Ishikawa (cell line): ENCODE measurements at regions not wholly inside any gene's neighbourhood (a gene's known extent, or its start where the extent isn't known, plus 50 kb on each side); places are given as distances from the start of the nearest gene placed in this dataset.

ENCODE experiments used
- CEBPB ChIP-seq: IDR thresholded peaks from 2 replicates; pipeline ENCODE4 v1.6.1; 2012
- CREB1 ChIP-seq: IDR thresholded peaks from 2 replicates; pipeline ENCODE4 v1.6.1; 2012; ENCODE audit warnings: low read depth
- EGR1 ChIP-seq: IDR thresholded peaks from 2 replicates; pipeline ENCODE4 v1.6.1; 2012
- EP300 ChIP-seq: IDR thresholded peaks from 2 replicates; pipeline ENCODE4 v1.6.1; 2012; ENCODE audit warnings: borderline replicate concordance
- FOXM1 ChIP-seq: IDR thresholded peaks from 2 replicates; pipeline ENCODE4 v1.6.1; 2012; ENCODE audit warnings: low read depth, borderline replicate concordance
- NFIC ChIP-seq: IDR thresholded peaks from 2 replicates; pipeline ENCODE4 v1.6.1; 2012
- RAD21 ChIP-seq: IDR thresholded peaks from 2 replicates; pipeline ENCODE4 v1.6.1; 2012; ENCODE audit warnings: low read depth
- REST ChIP-seq: IDR thresholded peaks from 2 replicates; pipeline ENCODE4 v1.6.1; 2012; ENCODE audit warnings: low read depth, mild to moderate bottlenecking
- TAF1 ChIP-seq: IDR thresholded peaks from 2 replicates; pipeline ENCODE4 v1.6.1; 2012; ENCODE audit warnings: low read depth, mild to moderate bottlenecking
- TCF12 ChIP-seq: IDR thresholded peaks from 2 replicates; pipeline ENCODE4 v1.6.1; 2012; ENCODE audit warnings: low read depth
- TEAD4 ChIP-seq: IDR thresholded peaks from 2 replicates; pipeline ENCODE4 v1.6.1; 2012
- YY1 ChIP-seq: IDR thresholded peaks from 2 replicates; pipeline ENCODE4 v1.6.1; 2012; ENCODE audit warnings: low read depth
- ZBTB7A ChIP-seq: IDR thresholded peaks from 2 replicates; pipeline ENCODE4 v1.6.1; 2012; ENCODE audit warnings: low read depth
- TF ChIP-seq, protein P1 (sequence below): IDR thresholded peaks from 2 replicates; pipeline ENCODE4 v1.6.1; 2012
- TF ChIP-seq, protein P2 (sequence below): IDR thresholded peaks from 2 replicates; pipeline ENCODE4 v1.6.1; 2012

- TF ChIP-seq ZBTB7A (no peak), TAF1 (no peak)
These were observed 56.7 kb upstream of the NKD1 start for GRCh38 chr16:50491516-50491915.

GRCh38 chr16:50490828-50491227, 57.4 kb upstream of the NKD1 start:
- TF ChIP-seq FOXM1 (no peak), REST (no peak), TEAD4 (no peak), CREB1 (no peak), CEBPB (no peak), ZBTB7A (no peak), YY1 (no peak), TCF12 (no peak), EGR1 (no peak), NFIC (no peak), RAD21 (no peak), TAF1 (no peak), EP300 (no peak)
- TF ChIP-seq, protein P1, sequence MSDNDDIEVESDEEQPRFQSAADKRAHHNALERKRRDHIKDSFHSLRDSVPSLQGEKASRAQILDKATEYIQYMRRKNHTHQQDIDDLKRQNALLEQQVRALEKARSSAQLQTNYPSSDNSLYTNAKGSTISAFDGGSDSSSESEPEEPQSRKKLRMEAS: no peak
- TF ChIP-seq, protein P2, sequence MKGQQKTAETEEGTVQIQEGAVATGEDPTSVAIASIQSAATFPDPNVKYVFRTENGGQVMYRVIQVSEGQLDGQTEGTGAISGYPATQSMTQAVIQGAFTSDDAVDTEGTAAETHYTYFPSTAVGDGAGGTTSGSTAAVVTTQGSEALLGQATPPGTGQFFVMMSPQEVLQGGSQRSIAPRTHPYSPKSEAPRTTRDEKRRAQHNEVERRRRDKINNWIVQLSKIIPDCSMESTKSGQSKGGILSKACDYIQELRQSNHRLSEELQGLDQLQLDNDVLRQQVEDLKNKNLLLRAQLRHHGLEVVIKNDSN: no peak

GRCh38 chr16:50489182-50489581, 59.0 kb upstream of the NKD1 start:
- TF ChIP-seq YY1 (no peak), CEBPB (no peak), REST (no peak), RAD21 (no peak), EGR1 (no peak)
- TF ChIP-seq, protein P2: no peak

DNA sequence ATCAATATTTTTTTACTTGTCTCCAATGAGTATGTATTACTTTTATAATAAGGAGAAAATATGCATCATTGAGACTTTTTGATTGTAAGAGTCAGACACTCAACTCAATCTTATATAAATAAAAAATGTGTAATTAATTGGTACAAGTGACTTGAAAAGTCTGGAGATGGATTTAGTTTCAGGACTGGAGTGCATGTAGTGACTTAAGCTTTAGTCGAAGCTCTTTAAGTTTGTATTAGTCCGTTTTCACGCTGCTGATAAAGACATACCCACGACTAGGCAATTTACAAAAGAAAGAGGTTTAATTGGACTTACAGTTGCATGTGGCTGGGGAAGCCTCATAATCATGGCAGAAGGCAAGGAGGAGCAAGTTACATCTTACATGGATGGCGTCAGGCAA, 60.7 kb upstream of the NKD1 start:
- TF ChIP-seq EGR1: no peak
- no peak for TF ChIP-seq TEAD4
- no peak for TF ChIP-seq CEBPB
- TF ChIP-seq TAF1: no peak
- no peak for TF ChIP-seq TCF12
- TF ChIP-seq, protein P1: no peak
- TF ChIP-seq EP300: no peak
- TF ChIP-seq YY1: no peak
- no peak for TF ChIP-seq NFIC
- TF ChIP-seq, protein P2: no peak
- no peak for TF ChIP-seq CREB1

GRCh38 chr16:50485232-50485631, 63.0 kb upstream of the NKD1 start:
- TF ChIP-seq EP300 (no peak), YY1 (no peak), NFIC (no peak), REST (no peak), EGR1 (no peak), RAD21 (no peak), CEBPB (no peak), FOXM1 (no peak), CREB1 (no peak), TCF12 (no peak), TAF1 (no peak), ZBTB7A (no peak), TEAD4 (no peak)
- TF ChIP-seq, protein P1: no peak
- TF ChIP-seq, protein P2: no peak
